ENCODE measurements at regions not wholly inside any gene's neighbourhood (a gene's known extent, or its start where the extent isn't known, plus 50 kb on each side); places are given as distances from the start of the nearest gene placed in this dataset.

DNA sequence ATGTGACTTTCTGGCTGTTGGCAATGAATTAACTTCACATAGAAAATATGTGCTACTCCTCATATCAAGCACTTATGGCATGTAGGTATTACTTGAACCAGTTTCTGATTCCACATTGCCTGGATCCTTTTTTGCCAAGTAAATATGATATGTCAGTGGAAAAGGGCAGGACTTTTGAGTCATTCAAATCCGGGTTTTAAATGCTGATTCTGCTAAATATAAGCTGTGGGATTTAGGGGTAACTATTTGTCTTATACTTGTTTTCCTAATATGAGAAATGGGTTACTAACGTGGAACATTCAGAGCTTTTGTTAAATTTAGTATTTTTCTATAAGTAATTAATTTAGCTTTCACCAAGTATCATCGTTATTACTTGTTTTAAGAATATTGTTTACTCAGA lies 108.0 kb upstream of the HGF start:
- intact Hi-C loops (cut with DNase I; ENCODE audit: low total_unique reads) = no loop called here
- TF ChIP-seq POLR2A (IDR thresholded peaks at IDR 0.05) = no peak
- TF ChIP-seq, protein P1, sequence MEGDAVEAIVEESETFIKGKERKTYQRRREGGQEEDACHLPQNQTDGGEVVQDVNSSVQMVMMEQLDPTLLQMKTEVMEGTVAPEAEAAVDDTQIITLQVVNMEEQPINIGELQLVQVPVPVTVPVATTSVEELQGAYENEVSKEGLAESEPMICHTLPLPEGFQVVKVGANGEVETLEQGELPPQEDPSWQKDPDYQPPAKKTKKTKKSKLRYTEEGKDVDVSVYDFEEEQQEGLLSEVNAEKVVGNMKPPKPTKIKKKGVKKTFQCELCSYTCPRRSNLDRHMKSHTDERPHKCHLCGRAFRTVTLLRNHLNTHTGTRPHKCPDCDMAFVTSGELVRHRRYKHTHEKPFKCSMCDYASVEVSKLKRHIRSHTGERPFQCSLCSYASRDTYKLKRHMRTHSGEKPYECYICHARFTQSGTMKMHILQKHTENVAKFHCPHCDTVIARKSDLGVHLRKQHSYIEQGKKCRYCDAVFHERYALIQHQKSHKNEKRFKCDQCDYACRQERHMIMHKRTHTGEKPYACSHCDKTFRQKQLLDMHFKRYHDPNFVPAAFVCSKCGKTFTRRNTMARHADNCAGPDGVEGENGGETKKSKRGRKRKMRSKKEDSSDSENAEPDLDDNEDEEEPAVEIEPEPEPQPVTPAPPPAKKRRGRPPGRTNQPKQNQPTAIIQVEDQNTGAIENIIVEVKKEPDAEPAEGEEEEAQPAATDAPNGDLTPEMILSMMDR (IDR thresholded peaks at IDR 0.05) = no peak
- no peaks in the 10 kb centered on the region for H3K36me3 ChIP-seq (ENCODE audit: low read depth, missing control alignments)
- no peak overlapping the region for H3K27ac ChIP-seq
- WGBS, 2 donors = 92% methylated on average over 3 of the region's 3 CpGs
- H3K4me3 ChIP-seq = no peak overlapping the region
- no peaks in the 10 kb centered on the region for H3K9me3 ChIP-seq
- H3K27me3 ChIP-seq = no peaks in the 10 kb centered on the region
- no peaks in the 10 kb centered on the region for H3K4me1 ChIP-seq
- DNase-seq = no peak

DNA sequence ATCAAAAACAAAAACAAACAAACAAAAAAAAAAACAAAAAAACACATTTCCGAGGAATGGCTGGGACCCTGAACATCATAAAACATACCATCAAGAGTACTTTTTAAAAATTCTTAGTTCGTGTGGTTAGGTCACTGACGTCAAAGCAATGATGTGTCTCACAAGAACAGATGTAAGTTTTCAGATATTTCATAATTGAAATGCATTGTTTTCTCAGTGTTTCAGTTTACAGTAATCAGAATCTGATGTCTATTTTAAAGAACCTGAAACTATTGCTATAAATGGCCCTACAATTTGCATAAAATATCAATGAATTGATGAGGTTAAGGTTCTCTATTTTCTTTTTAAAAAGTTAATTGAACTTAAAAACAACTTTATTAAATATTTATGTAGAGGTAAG lies 103.7 kb upstream of the HGF start:
- Histone ChIP-seq H3K27ac (no peak overlapping the region), H3K27me3 (no peaks in the 10 kb centered on the region), H3K9me3 (no peaks in the 10 kb centered on the region), H3K36me3 (ENCODE audit: low read depth, missing control alignments) (no peaks in the 10 kb centered on the region), H3K4me3 (no peak overlapping the region), H3K4me1 (no peaks in the 10 kb centered on the region)
- intact Hi-C loops (cut with DNase I; ENCODE audit: low total_unique reads) = no loop called here
- DNase-seq = no peak
- no peak for TF ChIP-seq POLR2A (IDR thresholded peaks at IDR 0.05)
- TF ChIP-seq, protein P1 (IDR thresholded peaks at IDR 0.05) = no peak
- 90 to 92% methylated on average over 3 of the region's 3 CpGs for WGBS, 2 donors

DNA sequence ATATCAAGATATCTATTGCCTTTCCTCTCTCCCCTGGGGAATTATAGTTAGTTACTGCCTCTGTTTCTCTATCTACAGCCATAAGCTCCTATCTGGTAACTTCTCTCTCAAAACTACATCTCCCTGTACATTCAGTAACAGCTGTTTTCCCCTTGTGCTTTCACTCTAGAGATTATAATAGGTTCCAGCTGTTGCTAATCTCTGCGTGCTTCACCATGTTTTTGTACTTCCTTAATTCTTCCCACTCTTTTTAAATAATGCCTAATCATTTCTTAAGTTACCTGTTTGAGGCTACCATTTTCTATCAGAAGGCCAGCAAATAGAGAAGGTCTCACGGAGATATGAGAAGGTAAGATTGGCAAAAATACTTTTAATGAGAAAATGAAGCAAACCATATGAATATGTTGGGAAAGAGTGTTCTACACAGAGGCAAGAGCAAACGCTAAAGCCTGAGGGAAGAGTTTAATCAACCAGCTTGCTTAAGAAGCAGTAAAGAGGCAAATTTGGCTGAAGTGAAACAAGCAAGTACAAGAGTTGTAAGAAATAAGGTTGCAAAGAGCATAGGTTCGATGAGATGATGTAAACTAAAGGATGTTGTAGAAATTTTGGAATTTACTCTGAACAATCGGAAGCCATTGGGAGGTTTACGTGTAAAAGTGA lies 101.9 kb upstream of the HGF start:
- Histone ChIP-seq H3K4me3 (no peak overlapping the region), H3K36me3 (ENCODE audit: low read depth, missing control alignments) (no peaks in the 10 kb centered on the region), H3K9me3 (no peaks in the 10 kb centered on the region), H3K4me1 (no peaks in the 10 kb centered on the region), H3K27ac (no peak overlapping the region), H3K27me3 (no peaks in the 10 kb centered on the region)
- no peak for DNase-seq
- TF ChIP-seq, protein P1 (IDR thresholded peaks at IDR 0.05) = no peak
- TF ChIP-seq POLR2A (IDR thresholded peaks at IDR 0.05) = no peak
- intact Hi-C loops (cut with DNase I; ENCODE audit: low total_unique reads) = no loop called here
- WGBS, 2 donors = 66 to 83% methylated on average over 6 of the region's 6 CpGs

DNA sequence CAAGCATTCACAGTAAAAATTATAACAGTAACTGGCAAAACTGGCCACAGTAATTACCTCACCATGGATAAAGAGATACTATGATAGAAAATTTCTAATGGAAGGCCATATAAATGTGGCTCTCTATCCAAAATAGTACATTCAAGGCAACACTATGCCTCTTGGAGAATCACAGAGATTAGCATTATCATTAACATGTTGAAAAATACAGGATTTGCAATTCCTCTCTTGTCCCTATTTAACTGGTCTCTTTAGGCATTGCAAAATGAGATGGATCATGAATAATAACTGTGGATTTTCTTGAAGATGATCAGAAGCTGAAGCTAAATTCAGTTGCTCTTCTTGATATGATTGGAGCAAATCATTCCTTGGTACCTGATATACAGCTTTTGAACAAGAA lies 100.8 kb upstream of the HGF start:
- Histone ChIP-seq H3K27me3 (no peaks in the 10 kb centered on the region), H3K27ac (no peak overlapping the region), H3K9me3 (no peaks in the 10 kb centered on the region), H3K4me3 (no peak overlapping the region), H3K36me3 (ENCODE audit: low read depth, missing control alignments) (no peaks in the 10 kb centered on the region), H3K4me1 (no peaks in the 10 kb centered on the region)
- no peak for DNase-seq
- intact Hi-C loops (cut with DNase I; ENCODE audit: low total_unique reads) = no loop called here
- TF ChIP-seq POLR2A (IDR thresholded peaks at IDR 0.05) = no peak
- TF ChIP-seq, protein P1 (IDR thresholded peaks at IDR 0.05) = no peak

DNA sequence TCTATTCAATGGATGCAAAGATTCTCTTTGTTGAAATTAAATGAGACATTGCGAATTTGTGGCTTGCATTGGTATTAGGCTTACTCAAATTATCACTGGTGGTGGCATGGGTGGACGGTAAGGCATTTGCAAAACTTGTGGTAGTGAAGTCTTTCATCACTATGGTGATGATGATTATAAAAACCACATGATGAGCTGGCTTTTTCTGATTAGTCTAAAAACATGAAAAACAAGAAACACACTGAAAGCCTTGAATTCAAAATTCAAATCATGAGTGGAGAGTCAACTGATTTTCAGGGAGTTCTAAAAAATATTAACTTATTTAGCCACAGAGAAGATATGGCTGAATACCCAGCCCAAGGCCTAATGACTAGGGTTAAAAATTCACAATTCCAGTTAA lies 99.8 kb upstream of the HGF start:
- no peak for TF ChIP-seq POLR2A (IDR thresholded peaks at IDR 0.05)
- TF ChIP-seq, protein P1 (IDR thresholded peaks at IDR 0.05) = no peak
- H3K4me1 ChIP-seq = no peaks in the 10 kb centered on the region
- intact Hi-C loops (cut with DNase I; ENCODE audit: low total_unique reads) = no loop called here
- 93% methylated on average over 2 of the region's 2 CpGs for WGBS, 2 donors
- H3K27me3 ChIP-seq = no peaks in the 10 kb centered on the region
- H3K9me3 ChIP-seq = no peaks in the 10 kb centered on the region
- DNase-seq = no peak
- no peaks in the 10 kb centered on the region for H3K36me3 ChIP-seq (ENCODE audit: low read depth, missing control alignments)
- no peak overlapping the region for H3K4me3 ChIP-seq
- no peak overlapping the region for H3K27ac ChIP-seq
